Activated CD4-positive, alpha-beta T cell treated with anti-CD3 and anti-CD28 coated beads, Interleukin-10, Interleukin-2, amounts not matched to agents 100 ng/mL and 50 ng/mL, durations not matched to agents 16 hours and 8 hours (primary cell): ENCODE measurements at regions not wholly inside any gene's neighbourhood (a gene's known extent, or its start where the extent isn't known, plus 50 kb on each side); places are given as distances from the start of the nearest gene placed in this dataset.
A peak's percentile ranks its signal among the peaks of the same experiment; 100 is the strongest.

Experiments used
- DNase-seq: peaks from one replicate; pipeline ENCODE4 v3.0.0-alpha.2; 2020

DNA sequence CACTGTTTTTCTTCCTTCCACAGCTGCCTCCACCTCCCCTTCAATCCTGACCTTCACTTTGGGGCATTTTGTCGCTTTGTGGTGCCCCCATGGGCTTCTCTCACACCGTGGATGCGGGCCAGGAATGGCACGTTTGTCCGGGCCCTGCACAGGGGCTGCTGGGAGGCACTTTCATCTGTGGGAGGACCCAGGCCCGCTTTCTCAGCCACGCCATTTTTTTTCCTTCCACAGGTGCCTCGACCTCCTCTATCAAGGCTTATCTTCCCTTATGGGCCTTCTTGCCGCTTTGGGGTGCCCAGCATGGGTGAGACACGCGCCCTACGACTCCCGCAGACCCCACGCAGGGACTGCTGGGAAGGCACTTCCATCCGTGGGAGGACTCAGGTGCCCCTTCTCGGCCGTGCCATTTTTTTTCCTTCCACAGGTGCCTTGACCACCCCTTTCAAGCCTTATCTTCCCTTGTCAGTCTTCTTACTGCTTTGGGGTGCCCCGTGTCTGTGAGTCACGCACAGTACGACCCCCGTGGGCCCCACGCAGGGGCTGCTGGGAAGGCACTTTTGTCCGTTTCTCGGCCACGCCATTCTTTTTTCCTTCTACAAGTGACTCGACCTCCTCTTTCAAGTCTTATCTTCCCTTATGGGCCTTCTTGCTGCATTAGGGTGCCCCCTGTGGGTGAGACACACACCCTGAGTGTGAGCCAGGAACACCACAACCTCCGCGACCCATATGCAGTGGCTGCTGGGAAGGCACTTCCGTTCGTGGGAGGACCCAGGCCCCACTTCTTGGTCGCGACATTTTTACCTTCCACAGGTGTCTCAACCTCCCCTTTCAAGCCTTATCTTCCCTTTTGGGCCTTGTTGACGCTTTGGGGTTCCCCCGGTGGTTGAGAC, 270.7 kb downstream of the ALG10 start:
- peak; percentile 0 for DNase-seq

DNA sequence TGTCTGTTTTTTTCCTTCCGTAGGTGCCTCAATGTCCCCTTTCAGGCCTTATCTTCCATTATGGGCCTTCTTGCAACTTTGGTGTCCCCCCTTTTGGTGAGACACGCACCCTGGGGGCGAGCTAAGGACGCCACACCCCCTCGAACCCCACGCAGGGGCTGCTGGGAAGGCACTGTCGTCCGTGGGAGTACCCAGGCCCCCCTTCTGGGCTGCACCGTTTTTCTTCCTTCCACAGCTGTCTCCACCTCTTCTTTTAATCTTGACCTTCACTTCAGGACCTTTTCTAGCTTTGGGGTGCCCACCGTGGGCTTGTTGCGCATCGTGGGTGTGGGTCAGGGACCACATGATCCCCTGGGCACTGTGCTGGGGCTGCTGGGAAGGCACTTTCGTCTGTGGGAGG, 271.8 kb downstream of the ALG10 start:
- DNase-seq, result no peak

DNA sequence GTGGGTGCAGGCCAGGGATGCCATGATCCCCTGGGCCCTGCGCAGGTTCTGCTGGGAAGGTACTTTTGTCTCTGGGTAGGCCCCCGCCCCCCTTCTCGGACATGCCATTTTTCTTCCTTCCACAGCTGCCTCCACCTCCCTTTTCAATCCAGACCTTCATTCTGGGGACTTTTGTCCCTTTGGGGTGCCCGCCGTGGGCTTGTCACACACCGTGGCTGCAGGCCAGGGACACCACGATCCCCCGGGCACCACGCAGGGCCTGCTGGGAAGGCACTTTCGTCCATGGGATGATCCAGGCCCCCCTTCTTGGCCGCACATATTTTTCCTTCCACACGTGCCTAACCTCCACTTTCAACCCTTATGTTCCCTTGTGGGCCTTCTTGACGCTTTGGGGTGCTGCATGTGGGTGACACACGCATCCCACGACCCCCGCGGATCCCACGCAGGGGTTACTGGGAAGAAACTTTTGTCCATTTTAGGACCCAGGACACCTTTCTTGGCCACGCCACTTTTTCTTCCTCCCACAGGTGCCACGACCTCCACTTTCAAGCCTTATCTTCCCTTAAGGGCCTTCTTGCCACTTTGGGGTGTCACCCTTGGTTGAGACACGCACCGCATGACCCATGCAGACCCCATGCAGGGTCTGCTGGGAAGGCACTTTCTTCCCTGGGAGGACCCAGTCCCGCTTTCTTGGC, 272.5 kb downstream of the ALG10 start:
- DNase-seq, result no peak

DNA sequence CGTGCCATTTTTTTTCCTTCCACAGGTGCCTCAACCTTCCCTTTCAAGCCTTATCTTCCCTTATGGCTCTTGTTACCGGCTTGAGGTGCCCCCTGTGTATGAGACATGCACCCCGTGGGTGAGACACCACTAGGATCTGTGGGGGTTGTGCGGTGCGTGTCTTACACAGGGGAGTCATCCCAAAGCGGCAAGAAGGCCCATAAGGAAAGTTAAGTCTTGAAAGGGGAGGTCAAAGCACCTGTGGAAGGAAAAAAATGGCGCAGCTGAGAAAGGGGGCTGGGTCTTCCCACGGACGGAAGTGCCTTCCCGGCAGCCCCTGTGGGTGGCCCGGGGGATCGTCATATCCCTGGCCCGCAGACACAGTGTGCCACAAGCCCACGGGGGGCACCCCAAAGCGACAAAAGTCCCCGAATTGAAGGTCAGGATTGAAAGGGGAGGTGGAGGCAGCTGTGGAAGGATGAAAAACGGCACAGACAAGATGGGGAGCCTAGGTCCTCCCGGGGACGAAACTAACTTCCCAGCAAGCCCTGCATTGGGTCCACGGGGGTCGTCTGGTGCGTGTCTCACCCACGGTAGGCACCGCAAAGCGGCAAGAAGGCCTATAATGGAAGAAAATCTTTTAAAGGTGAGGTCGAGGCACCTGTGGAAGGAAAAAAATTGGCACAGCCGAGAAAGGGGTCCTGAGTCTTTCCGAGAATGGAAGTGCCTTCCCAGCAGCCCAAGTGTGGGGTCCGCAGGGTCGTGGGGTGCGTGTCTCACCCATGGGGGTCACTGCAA, 273.3 kb downstream of the ALG10 start:
- DNase-seq, result no peak

DNA sequence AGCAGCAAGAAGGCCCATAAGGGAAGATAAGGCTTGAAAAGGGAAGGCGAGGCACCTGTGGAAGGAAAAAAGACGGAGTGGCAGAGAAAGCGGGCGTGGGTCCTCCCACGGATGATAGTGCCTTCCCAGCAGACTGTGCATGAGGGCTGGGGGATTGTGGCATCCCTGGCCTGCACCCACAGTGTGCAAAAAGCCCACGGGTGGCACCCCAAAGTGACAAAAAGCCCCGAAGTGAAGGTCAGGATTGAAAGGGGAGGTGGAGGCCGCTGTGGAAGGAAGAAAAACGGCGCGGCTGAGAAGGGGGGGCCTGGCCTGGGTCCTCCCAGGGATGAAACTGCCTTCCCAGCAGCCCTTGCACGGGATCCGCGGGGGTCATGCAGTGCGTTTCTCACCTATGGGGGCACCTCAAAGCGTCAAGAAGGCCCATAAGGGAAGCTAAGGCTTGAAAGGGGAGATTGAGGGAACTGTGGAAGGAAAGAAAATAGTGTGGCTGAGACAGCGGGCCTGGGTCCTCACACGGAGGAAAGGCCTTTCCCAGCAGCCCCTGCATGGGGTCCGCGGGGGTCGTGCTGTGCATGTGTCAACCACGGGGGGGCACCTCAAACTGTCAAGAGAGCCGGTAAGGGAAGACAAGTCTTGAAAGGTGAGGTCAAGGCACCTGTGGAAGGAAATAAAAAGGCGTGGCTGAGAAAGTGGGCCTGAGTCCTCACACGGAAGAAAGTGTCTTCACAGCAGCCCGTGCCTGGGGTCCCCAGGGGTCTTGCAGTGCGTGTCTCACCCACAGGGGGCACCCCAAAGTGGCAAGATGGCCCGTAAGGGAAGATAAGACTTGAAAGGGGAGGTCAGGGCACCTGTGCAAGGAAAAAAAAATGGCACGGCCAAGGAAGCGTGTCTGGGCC, 274.1 kb downstream of the ALG10 start:
- no peak for DNase-seq

DNA sequence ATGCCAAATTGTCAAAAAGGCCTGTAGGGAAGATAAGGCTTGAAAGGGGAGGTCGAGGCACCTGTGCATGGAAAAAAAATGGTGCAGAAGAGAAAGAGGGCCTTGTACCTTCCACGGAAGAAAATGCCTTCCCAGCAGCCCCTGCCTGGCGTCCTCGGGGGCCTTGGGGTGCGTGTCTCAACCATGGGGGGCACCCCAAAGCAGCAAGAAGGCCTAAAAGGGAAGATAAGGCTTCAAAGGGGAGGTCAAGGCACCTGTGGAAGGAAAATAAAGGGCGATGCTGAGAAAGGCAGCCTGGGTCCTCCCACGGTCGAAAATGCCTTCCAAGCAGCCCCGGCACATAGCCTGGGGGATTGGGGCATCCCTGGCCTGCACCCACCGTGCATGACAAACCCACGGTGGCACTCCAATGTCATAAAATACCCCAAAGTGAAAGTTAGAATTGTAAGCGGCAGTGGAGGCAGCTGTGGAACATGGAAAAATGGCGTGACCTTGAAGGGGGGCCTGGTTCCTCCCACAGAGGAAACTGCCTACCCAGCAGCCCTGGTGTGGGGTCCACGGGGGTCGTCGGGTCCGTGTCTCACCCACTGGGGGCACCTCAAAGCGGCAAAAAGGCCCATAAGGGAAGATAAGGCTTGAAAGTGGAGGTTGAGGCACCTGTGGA, 275.0 kb downstream of the ALG10 start:
- no peak for DNase-seq

DNA sequence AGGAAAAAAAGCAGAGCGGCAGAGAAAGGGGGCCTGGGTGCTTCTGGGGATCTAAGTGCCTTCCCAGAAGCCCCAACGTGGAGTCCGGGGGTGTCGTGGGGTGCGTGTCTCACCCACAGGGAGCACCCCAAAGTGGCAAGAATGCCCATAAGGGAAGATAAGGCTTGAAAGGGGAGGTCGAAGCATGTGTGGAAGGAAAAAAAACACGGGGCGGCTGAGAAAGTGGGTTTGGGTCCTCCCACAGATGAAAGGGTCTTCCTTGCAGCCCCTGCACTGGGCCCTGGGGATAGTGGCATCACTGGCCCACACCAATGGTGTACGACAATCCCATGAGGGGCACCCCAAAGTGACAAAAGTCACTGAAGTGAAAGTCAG, 275.5 kb downstream of the ALG10 start:
- DNase-seq, result no peak

DNA sequence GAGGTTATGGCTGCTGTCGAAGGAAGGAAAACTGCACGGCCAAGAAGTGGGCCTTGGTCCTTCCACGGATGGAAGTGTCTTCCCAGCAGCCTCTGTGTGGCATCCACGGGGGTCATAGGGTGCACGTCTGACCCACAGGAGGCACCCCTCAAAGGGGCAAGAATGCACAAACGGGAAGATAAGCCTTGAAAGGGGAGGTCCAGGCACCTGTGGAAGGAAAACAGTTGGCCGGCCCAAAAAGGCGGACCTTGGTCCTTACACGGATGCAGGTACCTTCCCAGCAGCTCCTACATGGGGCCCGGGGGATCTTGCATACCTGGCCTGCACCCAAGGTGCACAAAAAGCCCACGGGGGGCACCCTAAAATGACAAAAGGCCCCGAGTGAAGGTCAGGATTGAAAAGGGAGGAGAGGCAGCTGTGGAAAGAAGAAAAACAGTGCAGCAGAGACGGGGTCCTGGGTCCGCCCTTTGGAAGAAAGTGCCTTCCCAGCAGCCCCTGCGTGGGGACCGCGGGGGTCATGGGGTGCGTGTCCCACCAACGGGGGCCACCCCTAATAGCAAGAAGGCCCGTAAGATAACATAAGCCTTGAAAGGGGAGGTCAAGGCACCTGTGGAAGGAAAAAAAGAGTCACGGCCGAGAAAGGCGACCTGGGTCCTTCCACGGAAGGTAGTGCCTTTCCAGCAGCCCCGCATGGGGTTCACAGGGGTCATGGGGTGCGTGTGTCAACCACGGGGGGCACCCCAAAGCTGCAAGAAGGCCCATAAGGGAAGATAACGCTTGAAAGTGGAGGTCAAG, 276.1 kb downstream of the ALG10 start:
- DNase-seq, result no peak

DNA sequence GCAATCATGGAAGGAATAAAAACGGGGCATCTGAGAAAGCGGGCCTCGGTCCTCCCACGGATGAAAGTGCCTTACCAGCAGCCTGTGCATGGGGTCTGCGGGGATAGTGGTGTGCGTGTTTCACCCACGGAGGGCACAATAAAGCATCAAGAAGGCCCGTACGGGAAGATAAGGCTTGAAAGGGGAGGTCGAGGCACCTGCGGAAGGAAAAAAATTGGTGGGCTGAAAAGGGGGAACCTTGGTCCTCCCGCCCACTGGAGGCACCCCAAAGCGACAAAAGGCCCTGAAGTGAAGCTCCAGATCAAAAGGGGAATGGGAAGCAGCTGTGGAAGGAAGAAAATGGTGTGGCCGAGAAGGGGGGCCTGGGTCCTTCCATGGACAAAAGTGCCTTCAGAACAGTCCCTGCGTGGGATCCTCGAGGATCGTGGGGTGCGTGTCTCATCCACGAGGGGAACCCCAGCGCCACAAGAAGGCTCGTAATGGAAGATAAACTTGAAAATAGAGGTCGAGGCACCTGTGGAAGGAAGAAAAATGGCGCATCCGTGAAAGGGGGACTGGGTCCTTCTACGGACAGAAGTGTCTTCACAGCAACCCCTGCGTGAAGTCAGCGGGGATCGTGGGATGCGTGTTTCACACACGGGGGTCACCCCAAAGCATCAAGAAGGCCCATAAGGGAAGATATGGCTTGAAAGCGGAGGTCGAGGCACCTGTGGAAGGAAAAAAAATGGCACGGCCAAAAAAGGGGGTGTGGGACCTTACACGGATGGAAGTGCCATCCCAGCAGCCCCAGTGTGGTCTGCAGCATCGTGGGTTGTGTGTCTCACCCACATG, 276.9 kb downstream of the ALG10 start:
- DNase-seq, result no peak

DNA sequence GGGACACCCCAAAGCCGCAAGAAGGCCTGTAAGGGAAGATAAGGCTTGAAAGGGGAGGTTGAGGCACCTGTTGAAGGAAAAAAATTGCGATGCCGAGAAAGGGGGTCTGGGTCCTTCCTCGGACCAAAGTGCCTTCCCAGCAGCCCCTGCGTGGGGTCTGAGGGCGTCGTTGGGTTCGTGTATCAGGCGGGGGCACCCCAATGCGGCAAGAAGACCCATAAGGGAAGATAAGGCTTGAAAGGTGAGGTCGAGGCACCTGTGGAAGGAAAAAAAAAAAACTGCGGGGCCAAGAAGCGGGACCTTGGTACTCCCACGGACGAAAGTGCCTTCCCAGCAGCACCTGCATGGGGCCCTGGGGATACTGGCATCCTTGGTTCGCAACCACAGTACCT, 277.5 kb downstream of the ALG10 start:
- DNase-seq, result no peak

DNA sequence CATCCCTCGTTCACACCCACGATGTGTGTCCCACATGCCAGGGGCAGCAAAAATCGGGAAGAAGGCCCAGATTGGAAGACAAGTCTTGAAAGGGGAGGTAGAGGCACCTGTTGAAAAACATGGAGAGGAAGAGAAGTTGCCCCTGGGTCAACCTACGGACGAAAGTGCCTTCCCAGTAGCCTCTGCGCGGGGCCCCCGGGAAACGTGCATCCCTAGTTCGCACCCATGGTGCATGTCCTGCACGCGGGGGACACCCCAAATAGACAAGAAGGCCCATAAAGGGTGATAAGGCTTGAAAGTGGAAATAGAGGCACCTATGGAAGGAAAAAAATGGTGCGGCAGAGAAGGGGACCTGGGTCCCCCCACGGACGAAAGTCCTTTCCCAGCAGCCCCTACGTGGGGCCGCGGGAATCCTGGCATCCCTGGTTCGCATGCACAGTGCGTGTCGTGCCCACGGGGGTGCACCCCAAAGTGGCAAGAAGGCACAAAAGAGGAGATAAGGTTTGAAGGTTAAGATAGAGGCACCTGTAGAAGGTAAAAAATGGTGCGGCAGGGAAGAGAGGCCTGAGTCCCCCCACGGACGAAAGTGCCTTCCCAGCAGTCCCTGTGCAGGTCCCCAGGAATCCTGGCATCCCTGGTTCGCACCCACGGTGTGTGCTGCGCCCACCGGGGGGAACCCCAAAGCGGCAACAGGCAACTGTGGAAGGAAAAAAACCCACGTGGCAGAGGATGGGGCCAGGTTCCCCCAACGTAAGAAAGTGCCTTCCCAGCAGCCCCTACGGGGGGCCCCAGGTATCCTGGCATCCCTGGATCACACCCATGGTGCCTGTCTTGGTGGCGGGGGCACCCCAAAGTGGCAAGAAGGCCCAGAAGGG, 278.3 kb downstream of the ALG10 start:
- DNase-seq, result no peak

DNA sequence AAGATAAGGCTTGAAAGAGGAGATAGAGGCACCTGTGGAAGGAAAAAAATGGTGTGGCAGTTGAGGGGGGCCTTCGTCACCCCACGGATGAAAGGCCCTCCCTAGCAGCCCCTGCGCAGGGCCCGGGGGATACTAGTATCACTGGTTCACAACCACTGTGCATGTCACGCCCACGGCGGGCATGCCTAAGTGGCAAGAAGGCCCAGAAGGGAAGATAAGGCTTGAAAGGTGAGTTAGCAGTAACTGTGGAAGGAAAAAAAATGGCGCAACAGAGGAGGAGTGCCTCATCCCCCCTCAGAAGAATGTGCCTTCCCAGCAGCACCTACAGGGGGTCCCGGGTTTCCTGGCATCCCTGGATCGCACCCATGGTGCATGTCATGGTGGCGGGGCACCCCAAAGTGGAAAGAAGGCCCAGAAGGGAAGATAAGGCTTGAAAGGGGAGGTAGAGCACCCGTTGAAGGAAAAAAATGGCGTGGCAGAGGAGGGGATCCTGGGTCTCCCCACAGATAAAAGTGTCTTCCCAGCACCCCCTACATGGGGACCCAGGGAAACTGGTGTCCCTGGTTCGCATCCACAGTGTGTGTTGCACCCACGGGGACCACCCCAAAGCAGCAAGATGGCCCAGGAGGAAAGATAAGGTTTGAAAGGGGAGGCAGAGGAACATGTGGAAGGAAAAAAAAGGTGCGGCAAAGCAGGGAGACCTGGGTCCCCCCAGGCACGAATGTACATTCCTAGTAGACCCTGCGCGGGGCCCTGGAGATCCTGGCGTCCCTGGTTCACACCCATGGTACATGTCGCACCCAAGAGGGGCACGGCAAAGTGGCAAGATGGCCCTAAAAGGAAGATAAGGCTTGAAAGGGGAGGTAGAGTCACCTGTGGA, 279.2 kb downstream of the ALG10 start:
- no peak for DNase-seq

DNA sequence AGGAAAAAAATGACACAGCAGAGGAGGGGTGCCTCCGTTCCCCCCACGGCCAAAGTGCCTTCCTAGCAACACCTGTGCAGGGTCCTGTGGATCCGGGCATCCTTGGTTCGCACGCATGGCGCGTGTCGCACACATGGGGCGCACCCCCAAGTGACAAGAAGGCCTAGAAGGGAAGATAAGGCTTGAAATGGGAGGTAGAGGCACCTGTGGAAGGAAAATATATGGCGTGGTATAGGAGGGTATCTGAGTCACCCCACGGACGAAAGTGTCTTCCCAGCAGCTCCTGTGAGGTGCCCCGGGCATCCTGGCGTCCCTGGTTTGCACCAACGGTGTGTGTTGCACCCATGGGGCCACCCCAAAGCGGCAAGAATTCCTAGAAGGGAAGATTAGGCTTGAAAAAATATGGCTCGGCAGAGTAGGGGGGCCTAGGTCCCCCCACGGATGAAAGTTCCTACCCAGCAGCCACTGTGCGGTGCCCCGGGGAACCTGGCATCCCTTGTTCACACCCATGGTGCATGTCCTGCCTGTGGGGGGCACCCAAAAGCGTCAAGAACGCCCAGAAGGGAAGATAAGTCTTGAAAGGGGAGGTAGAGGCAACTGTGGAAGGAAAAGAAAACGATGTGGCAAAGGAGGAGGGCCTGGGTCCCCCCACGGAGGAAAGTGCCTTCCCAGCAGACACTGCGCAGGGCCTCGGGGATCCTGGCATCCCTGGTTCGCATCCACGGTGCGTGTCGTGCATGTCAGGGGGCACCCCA, 280.0 kb downstream of the ALG10 start:
- DNase-seq, result no peak

DNA sequence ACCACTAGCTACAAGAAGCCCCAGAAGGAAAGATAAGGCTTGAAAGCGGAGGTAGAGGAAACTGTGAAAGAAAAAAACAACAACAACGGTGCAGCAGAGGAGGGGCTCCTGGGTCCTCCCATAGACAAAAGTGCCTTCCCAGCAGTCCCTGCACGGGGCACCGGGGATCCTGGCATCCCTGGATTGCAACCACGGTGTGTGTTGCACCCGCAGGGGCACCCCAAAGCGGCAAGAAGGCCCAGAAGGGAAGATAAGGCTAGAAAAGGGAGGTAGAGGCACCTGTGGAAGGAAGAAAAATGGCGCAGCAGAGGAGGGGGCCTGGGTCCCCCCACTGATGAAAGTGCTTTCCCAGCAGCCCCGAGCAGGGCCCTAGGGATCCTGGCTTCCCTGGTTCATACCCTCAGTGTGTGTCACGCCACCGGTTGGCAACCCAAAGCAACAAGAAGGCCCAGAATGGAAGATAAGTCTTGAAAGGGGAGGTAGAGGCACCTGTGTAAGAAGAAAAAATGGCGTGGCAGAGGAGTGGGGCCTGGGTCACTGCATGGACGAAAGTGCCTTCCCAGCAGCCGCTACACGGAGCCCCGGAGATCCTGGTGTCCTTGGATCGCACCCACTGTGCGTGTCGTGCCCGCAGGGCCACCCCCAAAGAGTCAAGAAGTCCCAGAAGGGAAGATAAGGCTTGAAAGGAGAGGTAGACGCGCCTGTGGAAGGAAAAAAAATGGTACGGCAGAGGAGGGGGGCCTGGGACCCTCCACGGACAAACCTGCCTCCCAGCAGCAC, 281.0 kb downstream of the ALG10 start:
- no peak for DNase-seq

DNA sequence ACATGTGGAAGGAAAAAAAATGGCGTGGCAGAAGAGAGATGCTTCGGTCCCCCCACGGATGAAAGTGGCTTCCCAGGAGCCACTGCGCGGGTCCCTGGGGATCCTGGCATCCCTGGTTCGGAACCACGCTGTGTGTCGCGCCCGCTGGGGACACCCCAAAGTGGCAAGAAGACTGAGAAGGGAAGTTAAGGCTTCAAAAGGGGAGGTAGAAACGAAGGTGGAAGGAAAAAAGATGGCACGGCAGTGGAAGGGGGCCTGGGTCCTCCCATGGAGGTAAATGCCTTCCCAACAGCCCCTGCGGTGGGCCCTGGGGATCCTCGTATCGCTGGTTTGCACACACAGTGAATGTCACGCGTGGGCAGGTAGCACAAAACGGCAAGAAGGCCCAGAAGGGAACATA, 281.7 kb downstream of the ALG10 start:
- DNase-seq, result no peak

DNA sequence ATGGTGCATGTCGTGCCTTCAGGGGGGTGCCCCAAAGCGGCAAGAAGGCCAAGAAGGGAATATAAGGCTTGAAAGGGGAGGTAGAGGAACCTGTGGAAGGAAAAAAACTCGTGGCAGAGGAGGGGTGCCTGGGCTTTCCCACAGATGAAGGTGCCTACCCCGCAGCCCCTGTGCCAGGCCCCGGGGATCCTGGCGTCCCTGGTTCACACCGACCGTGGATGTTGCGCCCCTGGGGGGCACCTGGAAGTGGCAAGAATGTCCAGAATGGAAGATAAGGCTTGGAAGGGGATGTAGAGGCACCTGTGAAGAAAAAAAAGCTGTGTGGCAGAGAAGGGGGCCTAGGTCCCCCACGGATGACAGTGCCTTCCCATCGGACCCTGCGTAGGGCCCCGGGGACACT, 282.2 kb downstream of the ALG10 start:
- no peak for DNase-seq

DNA sequence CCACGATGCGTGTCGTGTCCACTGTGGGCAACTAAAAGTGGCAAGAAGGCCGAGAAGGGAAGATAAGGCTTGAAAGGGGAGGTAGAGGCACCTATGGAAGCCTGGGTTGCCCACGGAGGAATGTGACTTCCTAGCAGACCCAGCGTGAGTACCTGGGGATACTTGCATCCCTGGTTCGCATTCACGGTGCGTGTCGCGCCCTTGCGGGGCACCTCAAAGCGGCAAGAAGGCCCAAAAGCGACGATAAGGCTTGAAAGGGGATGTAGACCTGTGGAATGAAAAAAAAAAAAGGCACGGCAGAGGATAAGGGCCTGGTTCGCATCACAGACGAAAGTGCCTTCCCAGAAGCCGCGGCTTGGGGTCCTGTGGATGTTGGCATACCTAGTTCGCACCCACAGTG, 282.9 kb downstream of the ALG10 start:
- no peak for DNase-seq
